GM12892 (cell line): ENCODE measurements at regions not wholly inside any gene's neighbourhood (a gene's known extent, or its start where the extent isn't known, plus 50 kb on each side); places are given as distances from the start of the nearest gene placed in this dataset.

Source experiments
- POLR2A ChIP-seq: IDR thresholded peaks from 2 replicates; pipeline ENCODE4 v1.6.1; 2011; ENCODE audit warnings: low read depth, low read length, control low read depth
- POLR2AphosphoS5 ChIP-seq: IDR thresholded peaks from 2 replicates; pipeline ENCODE4 v1.6.1; 2011; ENCODE audit warnings: low read depth, low read length, control low read depth
- TAF1 ChIP-seq: IDR thresholded peaks from 2 replicates; pipeline ENCODE4 v1.6.1; 2011; ENCODE audit warnings: low read depth, mild to moderate bottlenecking, control low read depth, low read length, borderline replicate concordance

GRCh38 chr10:57891201-57892006 lies 376.3 kb downstream of the IPMK start:
- TF ChIP-seq POLR2A (no peak), TAF1 (no peak), POLR2AphosphoS5 (no peak)
